Common myeloid progenitor, CD34-positive (primary cell): ENCODE measurements at regions not wholly inside any gene's neighbourhood (a gene's known extent, or its start where the extent isn't known, plus 50 kb on each side); places are given as distances from the start of the nearest gene placed in this dataset.

Experiments used
- CTCF ChIA-PET: fragments of 350-600 bp; sonication (Branson Sonifier 250); formaldehyde crosslinking; loops from one replicate; lab custom pipeline; 2021; ENCODE audit warnings: antibody characterized with exemption; lab: Charles Lee
- POLR2A ChIA-PET: fragments of 350-600 bp; sonication (Branson Sonifier 250); formaldehyde crosslinking; loops from one replicate; lab custom pipeline; 2021; ENCODE audit warnings: antibody characterized with exemption; lab: Charles Lee
- DNase-seq, 3 donors: peaks; one replicate each; pipeline versions ENCODE4 v3.0.0 to v3.0.0-alpha.2; 2013
- H3K27ac ChIP-seq, 2 experiments: 1 replicate in 1 of 2; 2 replicates in 1 of 2; pipeline ENCODE4 v1.7.0; 2013; ENCODE audit warnings: inconsistent platforms in 2 of 2, low read length in 2 of 2, mild to moderate bottlenecking in 2 of 2, low read depth in 1 of 2, moderate library complexity in 1 of 2; ENCODE audit not compliant: severe bottlenecking in 2 of 2, insufficient read depth in 1 of 2, poor library complexity in 1 of 2
- H3K27me3 ChIP-seq, 5 experiments: replicated peaks in 2 of 5; 1 replicate in 3 of 5; 2 replicates in 2 of 5; pipeline versions ENCODE4 v1.6.1 to v1.7.0; 2013; ENCODE audit warnings: low read length in 4 of 5, mild to moderate bottlenecking in 2 of 5, moderate library complexity in 2 of 5, inconsistent platforms in 1 of 5; ENCODE audit not compliant: insufficient read depth in 5 of 5, control insufficient read depth in 4 of 5
- H3K36me3 ChIP-seq, 4 experiments: 1 replicate in 2 of 4; 2 replicates in 2 of 4; pipeline versions ENCODE4 v1.6.1 to v1.7.0; 2013; ENCODE audit warnings: low read length in 3 of 4, control low read depth in 1 of 4, mild to moderate bottlenecking in 1 of 4; ENCODE audit not compliant: control insufficient read depth in 4 of 4, insufficient read depth in 4 of 4
- H3K4me1 ChIP-seq, 4 experiments: 1 replicate in 3 of 4; 2 replicates in 1 of 4; pipeline versions ENCODE4 v1.6.1 to v1.7.1; 2013; ENCODE audit warnings: low read length in 3 of 4, mild to moderate bottlenecking in 3 of 4, control low read depth in 1 of 4, inconsistent platforms in 1 of 4, moderate library complexity in 1 of 4; ENCODE audit not compliant: control insufficient read depth in 4 of 4, insufficient read depth in 4 of 4; ENCODE audit errors: control extremely low read depth in 1 of 4
- H3K4me3 ChIP-seq, 7 experiments: 1 replicate in 4 of 7; 2 replicates in 3 of 7; pipeline versions ENCODE4 v1.5.1 to v1.7.0; 2013; ENCODE audit warnings: mild to moderate bottlenecking in 7 of 7, low read length in 6 of 7, moderate library complexity in 6 of 7, inconsistent platforms in 2 of 7, low read depth in 2 of 7, control low read depth in 1 of 7; ENCODE audit not compliant: insufficient read depth in 4 of 7, control insufficient read depth in 1 of 7; ENCODE audit errors: extremely low read depth in 1 of 7
- H3K9me3 ChIP-seq, 5 experiments: 1 replicate in 4 of 5; 2 replicates in 1 of 5; pipeline versions ENCODE4 v1.6.1 to v1.7.1; 2013; ENCODE audit warnings: low read length in 4 of 5, mild to moderate bottlenecking in 2 of 5, inconsistent platforms in 1 of 5, low read depth in 1 of 5, moderate library complexity in 1 of 5; ENCODE audit not compliant: control insufficient read depth in 4 of 5, insufficient read depth in 2 of 5; ENCODE audit errors: control extremely low read depth in 1 of 5
- WGBS: methylation state at CpG from one replicate; pipeline ENCODE4 v1.1.5; 2013; ENCODE audit not compliant: insufficient coverage; 5-methylcytosine and 5-hydroxymethylcytosine counted together

DNA sequence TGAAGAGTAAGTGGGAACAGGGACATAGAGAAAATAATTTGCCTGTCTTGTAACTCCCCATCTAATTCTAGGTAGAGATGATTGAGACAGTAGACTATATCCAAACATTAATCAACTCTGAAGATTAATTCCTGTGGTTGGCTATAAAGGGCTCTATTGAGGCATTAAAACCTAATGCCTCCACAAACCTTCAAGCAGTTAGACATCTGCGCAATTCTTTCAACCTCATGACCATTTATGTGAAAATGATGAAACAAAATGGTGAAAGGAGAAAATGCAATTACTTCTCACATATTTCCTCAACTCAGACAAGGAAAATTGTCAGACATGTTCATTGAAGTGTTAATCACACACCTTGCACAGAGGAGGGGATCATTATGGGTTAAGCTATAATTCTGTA, 164.5 kb upstream of the MYT1L start:
- CTCF ChIA-PET, result no interaction called here
- Histone ChIP-seq H3K27me3 (no peaks in the 10 kb centered on the region), H3K9me3 (no peaks in the 10 kb centered on the region), H3K4me1 (no peaks in the 10 kb centered on the region), H3K27ac (no peak overlapping the region), H3K36me3 (no peaks in the 10 kb centered on the region), H3K4me3 (no peak overlapping the region)
- no CpG with 5 or more reads among the region's 1 CpG for WGBS
- no peak for DNase-seq
- POLR2A ChIA-PET, result no interaction called here

DNA sequence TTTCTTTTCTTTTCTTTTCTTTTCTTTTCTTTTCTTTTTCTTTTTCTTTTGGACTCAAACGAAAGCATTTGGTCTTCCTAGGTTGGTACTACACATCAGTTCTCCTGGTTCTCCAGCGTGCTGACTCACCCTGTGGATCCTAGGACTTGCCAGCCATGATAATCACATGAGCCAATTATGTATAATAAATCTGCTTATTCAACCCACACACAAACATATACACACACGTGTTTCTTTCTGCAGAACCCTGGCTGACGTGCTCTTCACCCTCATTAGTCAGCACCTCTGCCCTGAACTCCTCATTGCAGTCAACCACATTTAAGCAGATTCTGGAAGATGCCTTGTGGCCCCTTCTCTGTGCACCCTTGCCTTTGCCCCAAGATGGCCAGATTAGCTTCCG, 162.4 kb upstream of the MYT1L start:
- Histone ChIP-seq H3K4me3 (no peak overlapping the region), H3K9me3 (no peaks in the 10 kb centered on the region), H3K4me1 (no peaks in the 10 kb centered on the region), H3K27ac (no peak overlapping the region), H3K27me3 (no peaks in the 10 kb centered on the region), H3K36me3 (no peaks in the 10 kb centered on the region)
- DNase-seq, result no peak
- CTCF ChIA-PET, result no interaction called here
- 98% methylated on average over 5 of the region's 5 CpGs for WGBS
- POLR2A ChIA-PET, result no interaction called here

DNA sequence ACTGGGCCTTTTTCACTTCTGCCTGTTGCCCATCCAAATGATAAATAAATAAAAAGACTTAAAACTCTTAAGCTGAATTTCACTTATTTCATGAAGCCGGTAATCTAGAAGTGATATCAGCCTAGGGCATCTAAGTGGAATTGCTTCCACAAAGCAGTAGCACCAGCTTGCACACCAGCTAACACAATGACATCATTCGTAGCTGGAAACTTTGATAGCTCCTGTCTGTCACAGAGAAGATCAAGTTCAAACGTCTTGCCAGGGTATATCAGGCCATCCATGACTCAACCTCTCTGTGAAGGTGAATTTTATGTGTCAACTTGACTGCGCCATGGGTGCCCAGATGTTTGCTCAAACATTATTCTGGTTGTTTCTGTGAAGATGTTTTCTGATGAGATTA, 161.7 kb upstream of the MYT1L start:
- Histone ChIP-seq H3K27me3 (no peaks in the 10 kb centered on the region), H3K9me3 (no peaks in the 10 kb centered on the region), H3K36me3 (no peaks in the 10 kb centered on the region), H3K27ac (no peak overlapping the region), H3K4me1 (no peaks in the 10 kb centered on the region), H3K4me3 (no peak overlapping the region)
- DNase-seq, result no peak
- CTCF ChIA-PET, result no interaction called here
- POLR2A ChIA-PET, result no interaction called here
- 100% methylated on average over 2 of the region's 4 CpGs for WGBS

DNA sequence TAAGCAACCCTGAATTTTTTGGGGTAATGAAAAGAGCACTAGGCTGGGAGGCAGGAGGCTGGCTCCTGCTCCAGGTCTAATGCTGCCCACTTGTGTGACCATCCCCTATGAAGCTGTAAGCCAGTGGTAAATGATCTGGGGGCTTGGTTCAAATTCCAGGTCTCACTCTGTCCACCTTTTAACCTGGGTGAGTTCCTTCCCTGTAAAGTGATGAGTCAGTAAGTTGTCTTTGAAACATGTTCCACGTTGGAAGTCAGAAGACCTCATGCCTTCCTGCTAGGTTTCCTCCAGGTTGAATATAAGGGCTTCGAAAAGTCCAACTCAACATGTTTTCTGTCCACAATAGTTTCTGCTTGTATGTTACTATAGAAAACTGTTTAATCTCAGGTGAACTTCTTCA, 160.9 kb upstream of the MYT1L start:
- POLR2A ChIA-PET, result no interaction called here
- Histone ChIP-seq H3K4me3 (no peak overlapping the region), H3K27ac (no peak overlapping the region), H3K9me3 (no peaks in the 10 kb centered on the region), H3K36me3 (no peaks in the 10 kb centered on the region), H3K27me3 (no peaks in the 10 kb centered on the region), H3K4me1 (no peaks in the 10 kb centered on the region)
- CTCF ChIA-PET, result no interaction called here
- 40% methylated on average over 1 of the region's 2 CpGs for whole genome bisulfite sequencing
- no peak for DNase-seq

DNA sequence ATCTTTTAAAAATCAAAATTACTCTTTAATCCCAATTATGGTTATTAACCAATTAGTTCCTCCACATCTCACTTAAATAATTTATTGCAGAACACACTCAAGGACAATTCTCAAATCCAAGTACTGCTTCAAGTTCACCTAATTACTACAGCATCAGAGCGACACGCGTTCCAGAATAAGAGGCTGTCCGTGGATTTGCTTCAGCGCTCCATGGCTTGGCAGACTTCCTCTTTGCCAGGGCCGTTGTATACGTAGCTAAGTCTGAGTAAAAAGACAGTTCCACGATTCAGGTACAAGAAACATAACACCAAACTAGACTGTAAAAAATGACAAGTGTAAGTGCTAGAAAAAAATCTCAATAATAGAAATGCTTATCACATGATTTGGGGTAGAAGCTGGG, 153.2 kb upstream of the MYT1L start:
- Histone ChIP-seq H3K4me1 (no peaks in the 10 kb centered on the region), H3K27me3 (no peaks in the 10 kb centered on the region), H3K9me3 (no peaks in the 10 kb centered on the region), H3K36me3 (no peaks in the 10 kb centered on the region), H3K4me3 (no peak overlapping the region), H3K27ac (no peak overlapping the region)
- ChIA-PET POLR2A (no interaction called here), CTCF (no interaction called here)
- WGBS, result 98% methylated on average over 5 of the region's 8 CpGs
- DNase-seq, result no peak

DNA sequence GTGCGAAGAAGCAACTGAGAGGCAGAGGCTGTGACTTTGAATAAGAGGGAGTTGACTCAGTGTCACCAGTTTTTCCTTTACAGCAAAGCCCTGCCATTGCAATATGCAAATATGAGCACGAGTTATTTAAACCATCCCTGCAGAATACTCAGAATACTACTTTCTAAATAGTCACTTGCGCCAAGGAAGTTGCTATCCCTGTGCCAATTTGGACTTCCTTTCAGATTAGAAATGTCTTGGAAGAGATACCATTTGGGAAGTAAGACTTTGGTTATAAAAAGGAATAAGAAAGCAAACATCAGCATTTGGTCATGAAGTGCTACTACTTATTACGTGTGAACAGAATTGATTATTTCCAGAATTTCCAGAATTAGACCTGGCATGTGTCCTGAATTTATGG, 151.8 kb upstream of the MYT1L start:
- Histone ChIP-seq H3K4me1 (no peaks in the 10 kb centered on the region), H3K9me3 (no peaks in the 10 kb centered on the region), H3K27ac (no peak overlapping the region), H3K27me3 (no peaks in the 10 kb centered on the region), H3K36me3 (no peaks in the 10 kb centered on the region), H3K4me3 (no peak overlapping the region)
- DNase-seq, result no peak
- CTCF ChIA-PET, result no interaction called here
- WGBS, result 92% methylated on average over 3 of the region's 4 CpGs
- POLR2A ChIA-PET, result no interaction called here

DNA sequence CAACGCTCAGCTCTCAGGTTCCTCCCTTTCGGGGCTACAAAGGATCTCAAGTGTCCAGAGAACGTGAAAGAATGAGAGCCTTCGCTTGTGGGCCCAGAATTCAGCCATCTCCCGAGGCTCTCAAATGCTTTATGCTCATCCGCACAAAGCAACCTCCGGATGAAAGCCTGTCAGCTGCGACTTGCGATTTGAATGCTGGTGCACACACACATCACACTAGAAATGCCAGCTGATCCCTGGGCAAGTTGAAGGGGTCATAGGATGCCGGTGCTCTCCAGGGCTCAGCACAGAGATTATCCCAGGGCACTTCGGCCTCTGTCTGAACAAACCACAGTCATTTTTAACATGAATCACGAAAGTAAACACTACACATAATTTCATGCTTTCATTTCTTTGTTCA, 141.8 kb upstream of the MYT1L start:
- CTCF ChIA-PET, result interaction anchor here (0.5 kb wide), 1 partner anchor 230 kb away, joined by 3 read pairs; no protein-coding TSS in a partner anchor
- no peaks in the 10 kb centered on the region for H3K36me3 ChIP-seq
- POLR2A ChIA-PET, result no interaction called here
- peaks cover 0 to 3% (median 0%) of the 10 kb centered on the region in 5 experiments for H3K27me3 ChIP-seq
- H3K9me3 ChIP-seq, result no peaks in the 10 kb centered on the region
- H3K4me1 ChIP-seq, result no peaks in the 10 kb centered on the region
- H3K4me3 ChIP-seq, result no peak overlapping the region
- WGBS, result 94% methylated on average over 11 of the region's 12 CpGs
- H3K27ac ChIP-seq, result no peak overlapping the region
- DNase-seq, result no peak
